Umbilical cord (tissue), 1 donor: ENCODE measurements at regions not wholly inside any gene's neighbourhood (a gene's known extent, or its start where the extent isn't known, plus 50 kb on each side); places are given as distances from the start of the nearest gene placed in this dataset.
"Not testable (repeated sequence)": the region's sequence is repeated elsewhere in the genome, so short reads cannot be mapped to it uniquely, and the experiment has no call there.

ENCODE experiments used
- DNase-seq: peaks from one replicate; pipeline ENCODE4 v3.0.0-alpha.2; 2015; ENCODE audit warnings: low spot score

GRCh38 chr21:22277341-22277740 is 1279.1 kb downstream of the NCAM2 start:
- no peak for DNase-seq

GRCh38 chr21:22278366-22278765 is 1280.2 kb downstream of the NCAM2 start:
- peak; percentile 4 for DNase-seq

- DNase-seq, result no peak
Observed at GRCh38 chr21:22280851-22281250, 1282.6 kb downstream of the NCAM2 start.

GRCh38 chr21:22288885-22289499 is 1290.8 kb downstream of the NCAM2 start:
- DNase-seq, result no peak

GRCh38 chr21:22292144-22292543 is 1293.9 kb downstream of the NCAM2 start:
- DNase-seq, result no peak

- DNase-seq, result no peak
Observed at GRCh38 chr21:22297575-22297974, 1299.4 kb downstream of the NCAM2 start.

GRCh38 chr21:22311741-22312462 is 1313.7 kb downstream of the NCAM2 start:
- no peak for DNase-seq

GRCh38 chr21:22314963-22315362 is 1316.8 kb downstream of the NCAM2 start:
- no peak for DNase-seq

- DNase-seq, result no peak
Observed at GRCh38 chr21:22319435-22319834, 1321.2 kb downstream of the NCAM2 start.

GRCh38 chr21:22342889-22343288 is 1344.7 kb downstream of the NCAM2 start:
- DNase-seq, result no peak

GRCh38 chr21:22343303-22343702 is 1345.1 kb downstream of the NCAM2 start:
- no peak for DNase-seq

GRCh38 chr21:22343721-22344120 is 1345.5 kb downstream of the NCAM2 start:
- no peak for DNase-seq

- no peak for DNase-seq
Observed at GRCh38 chr21:22345624-22346023, 1347.4 kb downstream of the NCAM2 start.

- no peak for DNase-seq
Observed at GRCh38 chr21:22346576-22346975, 1348.4 kb downstream of the NCAM2 start.

GRCh38 chr21:22351076-22351475 is 1352.9 kb downstream of the NCAM2 start:
- DNase-seq, result no peak

GRCh38 chr21:22352088-22352487 is 1353.9 kb downstream of the NCAM2 start:
- DNase-seq, result no peak

- DNase-seq, result no peak
Observed at GRCh38 chr21:22355949-22356348, 1357.7 kb downstream of the NCAM2 start.

- DNase-seq, result no peak
Observed at GRCh38 chr21:22356663-22357062, 1358.5 kb downstream of the NCAM2 start.

GRCh38 chr21:22359599-22359998 is 1361.4 kb downstream of the NCAM2 start:
- DNase-seq, result not testable (repeated sequence)

- DNase-seq, result no peak
Observed at GRCh38 chr21:22363504-22363903, 1365.3 kb downstream of the NCAM2 start.

- no peak for DNase-seq
Observed at GRCh38 chr21:22364163-22364562, 1366.0 kb downstream of the NCAM2 start.

- no peak for DNase-seq
Observed at GRCh38 chr21:22374218-22374969, 1376.2 kb downstream of the NCAM2 start.

GRCh38 chr21:22377795-22378194 is 1379.6 kb downstream of the NCAM2 start:
- not testable (repeated sequence) for DNase-seq
